HG02763 (cell line): ENCODE measurements at regions not wholly inside any gene's neighbourhood (a gene's known extent, or its start where the extent isn't known, plus 50 kb on each side); places are given as distances from the start of the nearest gene placed in this dataset.

Experiments
- ATAC-seq: cut with Tn5 transposase; IDR thresholded peaks from one replicate; pipeline ENCODE4 v1.9.1; 2021; ENCODE audit warnings: mild to moderate bottlenecking, moderate library complexity; ENCODE audit not compliant: unreplicated experiment

- no peak for ATAC-seq
Observed at GRCh38 chr1:65741993-65742392, 50.7 kb upstream of the PDE4B start.
